GM18517 (cell line): ENCODE measurements at regions not wholly inside any gene's neighbourhood (a gene's known extent, or its start where the extent isn't known, plus 50 kb on each side); places are given as distances from the start of the nearest gene placed in this dataset.
"Not testable (repeated sequence)": the region's sequence is repeated elsewhere in the genome, so short reads cannot be mapped to it uniquely, and the experiment has no call there.

Source experiments
- ATAC-seq: cut with Tn5 transposase; IDR thresholded peaks from one replicate; pipeline ENCODE4 v1.9.1; 2021; ENCODE audit warnings: mild to moderate bottlenecking, moderate library complexity; ENCODE audit not compliant: unreplicated experiment

- no peak for ATAC-seq
Measured at GRCh38 chr17:79560527-79560926, 50.3 kb downstream of the RBFOX3 start.

GRCh38 chr17:79559111-79559887, 51.6 kb downstream of the RBFOX3 start:
- ATAC-seq = no peak

GRCh38 chr17:79558091-79558900, 52.6 kb downstream of the RBFOX3 start:
- ATAC-seq = no peak

- no peak for ATAC-seq
Measured at GRCh38 chr17:79557276-79558090, 53.4 kb downstream of the RBFOX3 start.

- ATAC-seq = no peak
Measured at GRCh38 chr17:79556271-79556670, 54.6 kb downstream of the RBFOX3 start.

- no peak for ATAC-seq
Measured at GRCh38 chr17:79555543-79555942, 55.3 kb downstream of the RBFOX3 start.

- ATAC-seq = not testable (repeated sequence)
Measured at GRCh38 chr17:79554346-79554745, 56.5 kb downstream of the RBFOX3 start.

- no peak for ATAC-seq
Measured at GRCh38 chr17:79552824-79553223, 58.0 kb downstream of the RBFOX3 start.

- ATAC-seq = no peak
Measured at GRCh38 chr17:79552405-79552804, 58.4 kb downstream of the RBFOX3 start.

GRCh38 chr17:79549141-79549915, 61.5 kb downstream of the RBFOX3 start:
- no peak for ATAC-seq

GRCh38 chr17:79548116-79548515, 62.7 kb downstream of the RBFOX3 start:
- ATAC-seq = no peak

GRCh38 chr17:79547586-79547985, 63.3 kb downstream of the RBFOX3 start:
- ATAC-seq = no peak

- ATAC-seq = not testable (repeated sequence)
Measured at GRCh38 chr17:79547171-79547570, 63.7 kb downstream of the RBFOX3 start.

GRCh38 chr17:79546386-79546785, 64.5 kb downstream of the RBFOX3 start:
- no peak for ATAC-seq

GRCh38 chr17:79545251-79546005, 65.4 kb downstream of the RBFOX3 start:
- no peak for ATAC-seq

GRCh38 chr17:79544142-79544914, 66.5 kb downstream of the RBFOX3 start:
- ATAC-seq = no peak

GRCh38 chr17:79543531-79543930, 67.3 kb downstream of the RBFOX3 start:
- ATAC-seq = no peak

- ATAC-seq = no peak
Measured at GRCh38 chr17:79542718-79543117, 68.1 kb downstream of the RBFOX3 start.
